ENCODE measurements at regions not wholly inside any gene's neighbourhood (a gene's known extent, or its start where the extent isn't known, plus 50 kb on each side); places are given as distances from the start of the nearest gene placed in this dataset.

- Mint-ChIP-seq H3K27me3 (peaks cover 0 to 3% (median 0%) of the 10 kb centered on the region in 5 donors), H3K36me3 (no peaks in the 10 kb centered on the region), H3K27ac (no peak overlapping the region), H3K4me1 (no peaks in the 10 kb centered on the region), H3K9me3 (no peaks in the 10 kb centered on the region), H3K4me3 (no peak overlapping the region)
- H3K27ac ChIP-seq (ENCODE audit: low read depth, low read length), result no peak overlapping the region
- no peaks in the 10 kb centered on the region for H3K4me1 ChIP-seq (ENCODE audit: control insufficient read depth in 2 of 2, insufficient read depth in 2 of 2, low read length in 2 of 2)
- no peaks in the 10 kb centered on the region for H3K9me3 ChIP-seq (ENCODE audit: control insufficient read depth in 2 of 3, low read length in 3 of 3)
- DNase-seq, result no peak
- H3K4me3 ChIP-seq (ENCODE audit: low read length), result no peak overlapping the region
- ChIA-PET POLR2A (no interaction called here), CTCF (no interaction called here)
- no peak for ATAC-seq
- intact Hi-C loops (cut with micrococcal nuclease), result no loop called here
- no peaks in the 10 kb centered on the region for H3K27me3 ChIP-seq (ENCODE audit: control insufficient read depth in 2 of 2, insufficient read depth in 2 of 2, low read length in 2 of 2)
- no peaks in the 10 kb centered on the region for H3K36me3 ChIP-seq (ENCODE audit: control insufficient read depth in 2 of 3, insufficient read depth in 3 of 3, low read length in 3 of 3)
Observed at GRCh38 chr1:232213928-232214327, 416.0 kb downstream of the SIPA1L2 start.

GRCh38 chr1:232212253-232212652 lies 417.7 kb downstream of the SIPA1L2 start:
- peaks cover 0 to 6% (median 0%) of the 10 kb centered on the region in 5 donors for H3K27me3 Mint-ChIP-seq
- Histone ChIP-seq H3K36me3 (ENCODE audit: control insufficient read depth in 2 of 3, insufficient read depth in 3 of 3, low read length in 3 of 3) (no peaks in the 10 kb centered on the region), H3K4me3 (ENCODE audit: low read length) (no peak overlapping the region), H3K27ac (ENCODE audit: low read depth, low read length) (no peak overlapping the region), H3K9me3 (ENCODE audit: control insufficient read depth in 2 of 3, low read length in 3 of 3) (no peaks in the 10 kb centered on the region), H3K4me1 (ENCODE audit: control insufficient read depth in 2 of 2, insufficient read depth in 2 of 2, low read length in 2 of 2) (no peaks in the 10 kb centered on the region), H3K27me3 (ENCODE audit: control insufficient read depth in 2 of 2, insufficient read depth in 2 of 2, low read length in 2 of 2) (no peaks in the 10 kb centered on the region)
- no peak for ATAC-seq
- H3K4me1 Mint-ChIP-seq, result no peaks in the 10 kb centered on the region
- no peak for DNase-seq
- intact Hi-C loops (cut with micrococcal nuclease), result no loop called here
- no peak overlapping the region for H3K27ac Mint-ChIP-seq
- CTCF ChIA-PET, result interaction anchor here (0.6 kb wide), 1 partner anchor 526 kb away, joined by 3 read pairs; no protein-coding TSS in a partner anchor
- H3K36me3 Mint-ChIP-seq, result no peaks in the 10 kb centered on the region
- H3K4me3 Mint-ChIP-seq, result no peak overlapping the region
- POLR2A ChIA-PET, result interaction anchor here (0.6 kb wide), 1 partner anchor 73 kb away, joined by 4 read pairs; no protein-coding TSS in a partner anchor
- no peaks in the 10 kb centered on the region for H3K9me3 Mint-ChIP-seq

DNA sequence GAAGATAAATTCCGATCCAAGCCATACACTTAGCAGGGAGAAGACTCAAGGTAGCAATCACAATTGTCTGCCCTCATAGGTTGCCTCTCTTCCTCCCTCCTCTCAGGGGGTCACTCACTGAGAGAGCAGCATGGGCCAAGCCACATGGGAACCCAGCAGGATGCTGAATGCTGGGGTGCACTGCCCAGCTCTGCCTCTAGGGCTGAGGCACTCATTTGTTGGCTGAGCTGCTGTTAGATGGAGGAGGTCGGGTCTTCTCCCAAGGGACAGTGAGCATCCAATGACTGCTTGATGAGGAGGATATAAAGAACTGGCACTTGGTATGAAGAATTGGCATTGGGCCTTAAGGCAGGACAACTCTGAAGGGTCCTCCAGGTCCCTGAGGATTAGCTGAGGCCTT lies 418.8 kb downstream of the SIPA1L2 start:
- no peaks in the 10 kb centered on the region for H3K4me1 Mint-ChIP-seq
- no peaks in the 10 kb centered on the region for H3K4me1 ChIP-seq (ENCODE audit: control insufficient read depth in 2 of 2, insufficient read depth in 2 of 2, low read length in 2 of 2)
- no peak overlapping the region for H3K4me3 Mint-ChIP-seq
- ChIA-PET CTCF (no interaction called here), POLR2A (no interaction called here)
- H3K9me3 ChIP-seq (ENCODE audit: control insufficient read depth in 2 of 3, low read length in 3 of 3), result no peaks in the 10 kb centered on the region
- no peaks in the 10 kb centered on the region for H3K27me3 ChIP-seq (ENCODE audit: control insufficient read depth in 2 of 2, insufficient read depth in 2 of 2, low read length in 2 of 2)
- H3K27ac ChIP-seq (ENCODE audit: low read depth, low read length), result no peak overlapping the region
- DNase-seq (no peak), ATAC-seq (no peak)
- H3K4me3 ChIP-seq (ENCODE audit: low read length), result no peak overlapping the region
- intact Hi-C loops (cut with micrococcal nuclease), result no loop called here
- H3K36me3 ChIP-seq (ENCODE audit: control insufficient read depth in 2 of 3, insufficient read depth in 3 of 3, low read length in 3 of 3), result no peaks in the 10 kb centered on the region
- H3K36me3 Mint-ChIP-seq, result no peaks in the 10 kb centered on the region
- peaks cover 0 to 12% (median 6%) of the 10 kb centered on the region in 5 donors for H3K27me3 Mint-ChIP-seq
- H3K9me3 Mint-ChIP-seq, result no peaks in the 10 kb centered on the region
- H3K27ac Mint-ChIP-seq, result no peak overlapping the region

GRCh38 chr1:232209357-232209756 lies 420.6 kb downstream of the SIPA1L2 start:
- Histone ChIP-seq H3K36me3 (ENCODE audit: control insufficient read depth in 2 of 3, insufficient read depth in 3 of 3, low read length in 3 of 3) (no peaks in the 10 kb centered on the region), H3K27ac (ENCODE audit: low read depth, low read length) (no peak overlapping the region), H3K4me3 (ENCODE audit: low read length) (no peak overlapping the region), H3K27me3 (ENCODE audit: control insufficient read depth in 2 of 2, insufficient read depth in 2 of 2, low read length in 2 of 2) (no peaks in the 10 kb centered on the region), H3K9me3 (ENCODE audit: control insufficient read depth in 2 of 3, low read length in 3 of 3) (no peaks in the 10 kb centered on the region), H3K4me1 (ENCODE audit: control insufficient read depth in 2 of 2, insufficient read depth in 2 of 2, low read length in 2 of 2) (no peaks in the 10 kb centered on the region)
- Mint-ChIP-seq H3K27me3 (peaks cover 0 to 12% (median 6%) of the 10 kb centered on the region in 5 donors), H3K4me1 (no peaks in the 10 kb centered on the region), H3K4me3 (no peak overlapping the region), H3K27ac (no peak overlapping the region), H3K9me3 (no peaks in the 10 kb centered on the region), H3K36me3 (no peaks in the 10 kb centered on the region)
- intact Hi-C loops (cut with micrococcal nuclease), result no loop called here
- DNase-seq, result no peak
- ChIA-PET POLR2A (no interaction called here), CTCF (no interaction called here)
- ATAC-seq, result no peak

- no peak overlapping the region for H3K27ac ChIP-seq (ENCODE audit: low read depth, low read length)
- H3K27me3 Mint-ChIP-seq, result peaks cover 0 to 12% (median 6%) of the 10 kb centered on the region in 5 donors
- no peaks in the 10 kb centered on the region for H3K9me3 ChIP-seq (ENCODE audit: control insufficient read depth in 2 of 3, low read length in 3 of 3)
- ChIA-PET CTCF (no interaction called here), POLR2A (no interaction called here)
- H3K4me3 ChIP-seq (ENCODE audit: low read length), result no peak overlapping the region
- no peaks in the 10 kb centered on the region for H3K36me3 ChIP-seq (ENCODE audit: control insufficient read depth in 2 of 3, insufficient read depth in 3 of 3, low read length in 3 of 3)
- no peaks in the 10 kb centered on the region for H3K4me1 Mint-ChIP-seq
- H3K27ac Mint-ChIP-seq, result no peak overlapping the region
- H3K36me3 Mint-ChIP-seq, result no peaks in the 10 kb centered on the region
- ATAC-seq (no peak), DNase-seq (no peak)
- no peak overlapping the region for H3K4me3 Mint-ChIP-seq
- H3K27me3 ChIP-seq (ENCODE audit: control insufficient read depth in 2 of 2, insufficient read depth in 2 of 2, low read length in 2 of 2), result no peaks in the 10 kb centered on the region
- peaks cover 0 to 14% (median 5%) of the 10 kb centered on the region in 11 donors for H3K9me3 Mint-ChIP-seq
- H3K4me1 ChIP-seq (ENCODE audit: control insufficient read depth in 2 of 2, insufficient read depth in 2 of 2, low read length in 2 of 2), result no peaks in the 10 kb centered on the region
- intact Hi-C loops (cut with micrococcal nuclease), result no loop called here
Observed at GRCh38 chr1:232207073-232207866, 422.7 kb downstream of the SIPA1L2 start.

DNA sequence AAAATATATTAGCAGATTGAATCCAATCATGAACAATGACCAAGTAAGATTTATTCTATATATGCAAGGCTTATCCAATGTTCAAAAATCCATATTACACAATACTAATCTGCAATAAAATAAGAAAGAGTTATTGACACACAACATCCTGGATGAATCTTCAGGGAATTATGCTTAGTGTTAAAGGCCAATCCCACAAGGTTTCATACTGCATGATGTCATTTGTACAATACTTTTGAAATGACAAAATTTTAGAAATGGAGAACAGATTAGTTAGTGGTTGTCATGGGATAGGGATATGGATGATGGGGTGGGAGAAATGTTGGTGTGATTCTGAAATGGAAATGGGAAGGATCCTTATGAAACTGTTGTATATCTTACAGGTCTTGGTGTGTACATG lies 425.7 kb downstream of the SIPA1L2 start:
- ATAC-seq (no peak), DNase-seq (no peak)
- peaks cover 2 to 17% (median 6%) of the 10 kb centered on the region in 5 donors for H3K27me3 Mint-ChIP-seq
- peaks cover 0 to 30% (median 14%) of the 10 kb centered on the region in 11 donors for H3K9me3 Mint-ChIP-seq
- Histone ChIP-seq H3K27ac (ENCODE audit: low read depth, low read length) (no peak overlapping the region), H3K27me3 (ENCODE audit: control insufficient read depth in 2 of 2, insufficient read depth in 2 of 2, low read length in 2 of 2) (no peaks in the 10 kb centered on the region), H3K4me3 (ENCODE audit: low read length) (no peak overlapping the region), H3K36me3 (ENCODE audit: control insufficient read depth in 2 of 3, insufficient read depth in 3 of 3, low read length in 3 of 3) (no peaks in the 10 kb centered on the region), H3K9me3 (ENCODE audit: control insufficient read depth in 2 of 3, low read length in 3 of 3) (no peaks in the 10 kb centered on the region), H3K4me1 (ENCODE audit: control insufficient read depth in 2 of 2, insufficient read depth in 2 of 2, low read length in 2 of 2) (no peaks in the 10 kb centered on the region)
- no peak overlapping the region for H3K4me3 Mint-ChIP-seq
- ChIA-PET CTCF (no interaction called here), POLR2A (no interaction called here)
- H3K36me3 Mint-ChIP-seq, result peaks cover 0 to 8% (median 0%) of the 10 kb centered on the region in 5 donors
- intact Hi-C loops (cut with micrococcal nuclease), result no loop called here
- no peak overlapping the region for H3K27ac Mint-ChIP-seq
- H3K4me1 Mint-ChIP-seq, result no peaks in the 10 kb centered on the region

- Mint-ChIP-seq H3K27ac (no peak overlapping the region), H3K4me1 (no peaks in the 10 kb centered on the region), H3K27me3 (peaks cover 0 to 17% (median 3%) of the 10 kb centered on the region in 5 donors), H3K36me3 (peaks cover 0 to 8% (median 0%) of the 10 kb centered on the region in 5 donors), H3K9me3 (peaks cover 3 to 30% (median 14%) of the 10 kb centered on the region in 11 donors), H3K4me3 (no peak overlapping the region)
- H3K4me1 ChIP-seq (ENCODE audit: control insufficient read depth in 2 of 2, insufficient read depth in 2 of 2, low read length in 2 of 2), result no peaks in the 10 kb centered on the region
- ChIA-PET CTCF (no interaction called here), POLR2A (no interaction called here)
- no peaks in the 10 kb centered on the region for H3K36me3 ChIP-seq (ENCODE audit: control insufficient read depth in 2 of 3, insufficient read depth in 3 of 3, low read length in 3 of 3)
- no peak overlapping the region for H3K27ac ChIP-seq (ENCODE audit: low read depth, low read length)
- no peaks in the 10 kb centered on the region for H3K27me3 ChIP-seq (ENCODE audit: control insufficient read depth in 2 of 2, insufficient read depth in 2 of 2, low read length in 2 of 2)
- DNase-seq (no peak), ATAC-seq (no peak)
- H3K4me3 ChIP-seq (ENCODE audit: low read length), result no peak overlapping the region
- intact Hi-C loops (cut with micrococcal nuclease), result no loop called here
- no peaks in the 10 kb centered on the region for H3K9me3 ChIP-seq (ENCODE audit: control insufficient read depth in 2 of 3, low read length in 3 of 3)
Observed at GRCh38 chr1:232201024-232201423, 428.9 kb downstream of the SIPA1L2 start.

All from naive thymus-derived CD4-positive, alpha-beta T cell (primary cell).